IPS-NIHi11 (cell line): ENCODE measurements at regions not wholly inside any gene's neighbourhood (a gene's known extent, or its start where the extent isn't known, plus 50 kb on each side); places are given as distances from the start of the nearest gene placed in this dataset.

Experiments used
- DNase-seq: peaks from one replicate; pipeline ENCODE4 v3.0.0; 2012; ENCODE audit warnings: mixed read lengths, low spot score

- DNase-seq, result no peak
Observed at GRCh38 chr14:34243001-34243400, 219.0 kb downstream of the SPTSSA start.

GRCh38 chr14:34241185-34241711 lies 220.8 kb downstream of the SPTSSA start:
- no peak for DNase-seq

GRCh38 chr14:34238610-34239009 lies 223.4 kb downstream of the SPTSSA start:
- no peak for DNase-seq

- DNase-seq, result no peak
Observed at GRCh38 chr14:34237677-34238076, 224.4 kb downstream of the SPTSSA start.

- no peak for DNase-seq
Observed at GRCh38 chr14:34237081-34237480, 225.0 kb downstream of the SPTSSA start.

GRCh38 chr14:34235643-34236300 lies 226.3 kb downstream of the SPTSSA start:
- DNase-seq, result no peak

GRCh38 chr14:34234258-34234657 lies 227.8 kb downstream of the SPTSSA start:
- no peak for DNase-seq

GRCh38 chr14:34233619-34234018 lies 228.4 kb downstream of the SPTSSA start:
- no peak for DNase-seq

GRCh38 chr14:34232790-34233189 lies 229.2 kb downstream of the SPTSSA start:
- no peak for DNase-seq

GRCh38 chr14:34231626-34232025 lies 230.4 kb downstream of the SPTSSA start:
- DNase-seq, result no peak

GRCh38 chr14:34229140-34229539 lies 232.9 kb downstream of the SPTSSA start:
- DNase-seq, result no peak

GRCh38 chr14:34228650-34228976 lies 233.4 kb downstream of the SPTSSA start:
- no peak for DNase-seq

GRCh38 chr14:34227834-34228649 lies 234.0 kb downstream of the SPTSSA start:
- DNase-seq, result peak; percentile 83

- no peak for DNase-seq
Observed at GRCh38 chr14:34224221-34224620, 237.8 kb downstream of the SPTSSA start.

- peak; percentile 25 for DNase-seq
Observed at GRCh38 chr14:34223373-34224148, 238.5 kb downstream of the SPTSSA start.

- DNase-seq, result no peak
Observed at GRCh38 chr14:34222867-34223266, 239.2 kb downstream of the SPTSSA start.

- DNase-seq, result no peak
Observed at GRCh38 chr14:34222122-34222521, 239.9 kb downstream of the SPTSSA start.

- no peak for DNase-seq
Observed at GRCh38 chr14:34220921-34221320, 241.1 kb downstream of the SPTSSA start.

GRCh38 chr14:34220378-34220706 lies 241.7 kb downstream of the SPTSSA start:
- DNase-seq, result no peak

GRCh38 chr14:34219661-34220377 lies 242.2 kb downstream of the SPTSSA start:
- peak; percentile 23 for DNase-seq

- no peak for DNase-seq
Observed at GRCh38 chr14:34218881-34219280, 243.2 kb downstream of the SPTSSA start.

- no peak for DNase-seq
Observed at GRCh38 chr14:34214961-34215360, 247.1 kb downstream of the SPTSSA start.
